Progenitor cell of endocrine pancreas (in vitro differentiated cells): ENCODE measurements at regions not wholly inside any gene's neighbourhood (a gene's known extent, or its start where the extent isn't known, plus 50 kb on each side); places are given as distances from the start of the nearest gene placed in this dataset.

Source experiments
- DNase-seq: peaks from one replicate; pipeline ENCODE4 v3.0.0; 2021; ENCODE audit warnings: low spot score; ENCODE audit not compliant: unreplicated experiment
- H3K27ac Mint-ChIP-seq: 2 replicates; pipeline ENCODE4 v1.8.0; 2021; ENCODE audit warnings: mild to moderate bottlenecking, moderate library complexity, mixed read lengths
- H3K27me3 Mint-ChIP-seq: 2 replicates; pipeline ENCODE4 v1.8.0; 2021; ENCODE audit warnings: mixed read lengths
- H3K36me3 Mint-ChIP-seq: 2 replicates; pipeline ENCODE4 v1.8.0; 2022; ENCODE audit warnings: mixed read lengths; ENCODE audit not compliant: insufficient read depth
- H3K4me1 Mint-ChIP-seq: 2 replicates; pipeline ENCODE4 v1.8.0; 2021; ENCODE audit warnings: low read depth, mixed read lengths
- H3K4me3 Mint-ChIP-seq: 2 replicates; pipeline ENCODE4 v1.8.0; 2021; ENCODE audit warnings: low read depth, mild to moderate bottlenecking, moderate library complexity, mixed read lengths
- H3K9me3 Mint-ChIP-seq: 2 replicates; pipeline ENCODE4 v1.8.0; 2021; ENCODE audit warnings: low read depth, mixed read lengths
- CTCF ChIP-seq: fragments of 200-600 bp; sonication (generic); IDR thresholded peaks from one replicate; pipeline ENCODE4 v1.5.0; 2021; ENCODE audit warnings: antibody characterized with exemption, mild to moderate bottlenecking; ENCODE audit not compliant: unreplicated experiment

DNA sequence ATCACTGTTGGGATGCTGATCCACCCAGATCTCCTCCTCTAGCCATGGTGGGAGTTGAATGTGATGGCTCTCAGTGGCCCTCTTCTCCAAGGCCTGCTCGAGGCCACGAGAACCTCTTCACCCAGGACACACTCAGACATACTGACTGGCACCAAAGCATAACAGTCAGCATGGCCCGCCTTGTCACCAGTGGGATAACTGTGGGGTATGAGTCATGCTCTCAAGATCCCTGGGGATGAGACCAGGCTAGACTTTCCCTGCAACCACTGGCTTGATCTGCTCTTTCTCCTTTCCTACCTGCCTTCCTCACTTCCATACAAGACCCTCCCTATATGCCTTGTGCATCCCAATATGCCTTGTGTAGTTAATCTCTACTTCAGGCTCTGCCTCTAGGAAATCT lies 66.8 kb downstream of the RIN2 start:
- no peaks in the 10 kb centered on the region for H3K27me3 Mint-ChIP-seq
- no peak for DNase-seq

GRCh38 chr20:19826179-19826914 lies 68.3 kb downstream of the RIN2 start:
- no peaks in the 10 kb centered on the region for H3K27me3 Mint-ChIP-seq
- H3K27ac Mint-ChIP-seq = peak overlapping the region; percentile 62
- H3K9me3 Mint-ChIP-seq = no peaks in the 10 kb centered on the region
- peaks cover 12% of the 10 kb centered on the region for H3K36me3 Mint-ChIP-seq
- DNase-seq = no peak
- TF ChIP-seq CTCF = no peak
- H3K4me1 Mint-ChIP-seq = peaks cover 6% of the 10 kb centered on the region
- H3K4me3 Mint-ChIP-seq = no peak overlapping the region

More for the DNA sequence above, 66.8 kb downstream of the RIN2 start:
- Mint-ChIP-seq H3K4me3 (no peak overlapping the region), H3K4me1 (peaks cover 6% of the 10 kb centered on the region), H3K9me3 (no peaks in the 10 kb centered on the region), H3K36me3 (peaks cover 6% of the 10 kb centered on the region), H3K27ac (no peak overlapping the region)
- no peak for TF ChIP-seq CTCF

DNA sequence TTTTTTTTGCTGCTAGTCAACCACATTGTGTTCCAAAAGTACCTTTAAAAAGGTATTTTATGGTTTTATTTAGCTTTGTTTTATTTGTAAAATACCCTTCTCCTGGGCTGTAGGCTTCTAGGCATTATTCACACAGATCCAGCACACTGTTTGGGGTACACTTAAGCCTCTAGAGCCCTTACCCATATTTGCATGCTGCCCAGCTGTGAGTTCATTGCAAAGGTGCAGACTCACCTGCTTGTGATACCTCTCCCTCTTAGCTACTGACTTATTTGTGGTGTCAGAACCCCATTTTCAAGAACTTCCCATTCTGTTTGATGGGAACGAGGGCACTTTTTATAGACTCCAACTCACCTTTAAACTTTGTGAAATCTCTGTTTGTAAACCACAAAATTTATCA lies 69.8 kb downstream of the RIN2 start:
- TF ChIP-seq CTCF = no peak
- Mint-ChIP-seq H3K4me1 (peaks cover 6% of the 10 kb centered on the region), H3K4me3 (no peak overlapping the region), H3K9me3 (no peaks in the 10 kb centered on the region), H3K36me3 (peaks cover 10% of the 10 kb centered on the region), H3K27ac (no peak overlapping the region), H3K27me3 (no peaks in the 10 kb centered on the region)
- DNase-seq = no peak

GRCh38 chr20:19828232-19828631 lies 70.2 kb downstream of the RIN2 start:
- no peak for DNase-seq
- Mint-ChIP-seq H3K9me3 (no peaks in the 10 kb centered on the region), H3K4me1 (peaks cover 6% of the 10 kb centered on the region), H3K27me3 (no peaks in the 10 kb centered on the region), H3K36me3 (peaks cover 10% of the 10 kb centered on the region), H3K27ac (no peak overlapping the region), H3K4me3 (no peak overlapping the region)
- no peak for TF ChIP-seq CTCF

- H3K9me3 Mint-ChIP-seq = no peaks in the 10 kb centered on the region
- peaks cover 7% of the 10 kb centered on the region for H3K4me1 Mint-ChIP-seq
- no peaks in the 10 kb centered on the region for H3K27me3 Mint-ChIP-seq
- H3K27ac Mint-ChIP-seq = no peak overlapping the region
- peaks cover 7% of the 10 kb centered on the region for H3K36me3 Mint-ChIP-seq
- DNase-seq = no peak
- H3K4me3 Mint-ChIP-seq = no peak overlapping the region
- TF ChIP-seq CTCF = no peak
These were observed 72.2 kb downstream of the RIN2 start for GRCh38 chr20:19830211-19830785.
